GM23338 (cell line): ENCODE measurements at regions not wholly inside any gene's neighbourhood (a gene's known extent, or its start where the extent isn't known, plus 50 kb on each side); places are given as distances from the start of the nearest gene placed in this dataset.

Source experiments
- CREB1 ChIP-seq: fragments of 250-450 bp; sonication (Bioruptor Pico); IDR thresholded peaks from 2 replicates; pipeline ENCODE4 v1.5.0; 2020; ENCODE audit warnings: low read depth, mild to moderate bottlenecking, moderate library complexity
- EZH2 ChIP-seq: fragments of 200-600 bp; sonication (generic); IDR thresholded peaks from one replicate; pipeline ENCODE4 v1.8.0; 2017; ENCODE audit warnings: antibody characterized with exemption, mild to moderate bottlenecking, low read depth; ENCODE audit not compliant: unreplicated experiment
- EZH2phosphoT487 ChIP-seq: fragments of 200-600 bp; sonication (generic); IDR thresholded peaks from one replicate; pipeline ENCODE4 v1.8.1; 2018; ENCODE audit warnings: antibody characterized with exemption; ENCODE audit not compliant: unreplicated experiment
- JUNB ChIP-seq: IDR thresholded peaks from one replicate; pipeline ENCODE4 v1.6.1; 2016; ENCODE audit warnings: antibody characterized with exemption; ENCODE audit not compliant: unreplicated experiment
- POLR2AphosphoS5 ChIP-seq: IDR thresholded peaks from 2 replicates; pipeline ENCODE4 v1.6.1; 2016; ENCODE audit warnings: antibody characterized with exemption, low read depth
- STAT1 ChIP-seq: IDR thresholded peaks from one replicate; pipeline ENCODE4 v1.6.1; 2016; ENCODE audit warnings: antibody characterized with exemption; ENCODE audit not compliant: unreplicated experiment
- ZNF114 ChIP-seq: fragments of 250-450 bp; sonication (Bioruptor Pico); IDR thresholded peaks from 2 replicates; pipeline ENCODE4 v1.5.0; 2020; ENCODE audit warnings: mild to moderate bottlenecking, moderate library complexity
- ZNF331 ChIP-seq: fragments of 250-450 bp; sonication (Bioruptor Pico); IDR thresholded peaks from 2 replicates; pipeline ENCODE4 v1.5.0; 2020; ENCODE audit warnings: low read depth, mild to moderate bottlenecking, moderate library complexity
- TF ChIP-seq, protein P1 (sequence below): fragments of 250-450 bp; sonication (Bioruptor Pico); IDR thresholded peaks from 2 replicates; pipeline ENCODE4 v1.5.0; 2020; ENCODE audit warnings: mild to moderate bottlenecking, moderate library complexity
- TF ChIP-seq, protein P2 (sequence below), 2 experiments: fragments of 200-600 bp in 1 of 2; sonication (generic) in 1 of 2; conservative IDR thresholded peaks; 2 replicates each; pipeline versions ENCODE4 v1.5.1 to v1.6.1; 2016 to 2017; ENCODE audit warnings: antibody characterized with exemption in 2 of 2, low read depth in 2 of 2, mild to moderate bottlenecking in 2 of 2, moderate library complexity in 1 of 2
- TF ChIP-seq, protein P3 (sequence below): IDR thresholded peaks from 2 replicates; pipeline ENCODE4 v1.6.1; 2016; ENCODE audit warnings: antibody characterized with exemption

DNA sequence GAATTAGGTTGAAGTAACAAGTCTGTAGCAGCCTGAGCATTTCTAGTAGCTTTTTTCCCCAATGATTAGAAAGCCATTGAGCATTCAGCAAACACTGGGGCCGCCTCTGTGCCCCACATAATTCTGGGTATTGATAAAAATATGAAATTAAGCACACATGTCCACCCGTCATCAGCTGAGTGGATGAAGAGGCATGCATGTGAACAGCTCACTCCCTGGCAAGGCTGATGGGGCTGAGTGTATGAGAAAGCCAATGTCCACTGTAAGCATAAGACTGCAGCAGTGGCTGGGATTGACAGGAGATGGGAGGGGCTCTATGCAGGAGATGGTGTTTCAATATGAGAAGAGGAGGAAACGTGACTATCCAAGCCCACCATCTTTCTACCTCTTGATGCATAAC, 124.4 kb upstream of the KLHL29 start (continued):
- TF ChIP-seq, protein P1, sequence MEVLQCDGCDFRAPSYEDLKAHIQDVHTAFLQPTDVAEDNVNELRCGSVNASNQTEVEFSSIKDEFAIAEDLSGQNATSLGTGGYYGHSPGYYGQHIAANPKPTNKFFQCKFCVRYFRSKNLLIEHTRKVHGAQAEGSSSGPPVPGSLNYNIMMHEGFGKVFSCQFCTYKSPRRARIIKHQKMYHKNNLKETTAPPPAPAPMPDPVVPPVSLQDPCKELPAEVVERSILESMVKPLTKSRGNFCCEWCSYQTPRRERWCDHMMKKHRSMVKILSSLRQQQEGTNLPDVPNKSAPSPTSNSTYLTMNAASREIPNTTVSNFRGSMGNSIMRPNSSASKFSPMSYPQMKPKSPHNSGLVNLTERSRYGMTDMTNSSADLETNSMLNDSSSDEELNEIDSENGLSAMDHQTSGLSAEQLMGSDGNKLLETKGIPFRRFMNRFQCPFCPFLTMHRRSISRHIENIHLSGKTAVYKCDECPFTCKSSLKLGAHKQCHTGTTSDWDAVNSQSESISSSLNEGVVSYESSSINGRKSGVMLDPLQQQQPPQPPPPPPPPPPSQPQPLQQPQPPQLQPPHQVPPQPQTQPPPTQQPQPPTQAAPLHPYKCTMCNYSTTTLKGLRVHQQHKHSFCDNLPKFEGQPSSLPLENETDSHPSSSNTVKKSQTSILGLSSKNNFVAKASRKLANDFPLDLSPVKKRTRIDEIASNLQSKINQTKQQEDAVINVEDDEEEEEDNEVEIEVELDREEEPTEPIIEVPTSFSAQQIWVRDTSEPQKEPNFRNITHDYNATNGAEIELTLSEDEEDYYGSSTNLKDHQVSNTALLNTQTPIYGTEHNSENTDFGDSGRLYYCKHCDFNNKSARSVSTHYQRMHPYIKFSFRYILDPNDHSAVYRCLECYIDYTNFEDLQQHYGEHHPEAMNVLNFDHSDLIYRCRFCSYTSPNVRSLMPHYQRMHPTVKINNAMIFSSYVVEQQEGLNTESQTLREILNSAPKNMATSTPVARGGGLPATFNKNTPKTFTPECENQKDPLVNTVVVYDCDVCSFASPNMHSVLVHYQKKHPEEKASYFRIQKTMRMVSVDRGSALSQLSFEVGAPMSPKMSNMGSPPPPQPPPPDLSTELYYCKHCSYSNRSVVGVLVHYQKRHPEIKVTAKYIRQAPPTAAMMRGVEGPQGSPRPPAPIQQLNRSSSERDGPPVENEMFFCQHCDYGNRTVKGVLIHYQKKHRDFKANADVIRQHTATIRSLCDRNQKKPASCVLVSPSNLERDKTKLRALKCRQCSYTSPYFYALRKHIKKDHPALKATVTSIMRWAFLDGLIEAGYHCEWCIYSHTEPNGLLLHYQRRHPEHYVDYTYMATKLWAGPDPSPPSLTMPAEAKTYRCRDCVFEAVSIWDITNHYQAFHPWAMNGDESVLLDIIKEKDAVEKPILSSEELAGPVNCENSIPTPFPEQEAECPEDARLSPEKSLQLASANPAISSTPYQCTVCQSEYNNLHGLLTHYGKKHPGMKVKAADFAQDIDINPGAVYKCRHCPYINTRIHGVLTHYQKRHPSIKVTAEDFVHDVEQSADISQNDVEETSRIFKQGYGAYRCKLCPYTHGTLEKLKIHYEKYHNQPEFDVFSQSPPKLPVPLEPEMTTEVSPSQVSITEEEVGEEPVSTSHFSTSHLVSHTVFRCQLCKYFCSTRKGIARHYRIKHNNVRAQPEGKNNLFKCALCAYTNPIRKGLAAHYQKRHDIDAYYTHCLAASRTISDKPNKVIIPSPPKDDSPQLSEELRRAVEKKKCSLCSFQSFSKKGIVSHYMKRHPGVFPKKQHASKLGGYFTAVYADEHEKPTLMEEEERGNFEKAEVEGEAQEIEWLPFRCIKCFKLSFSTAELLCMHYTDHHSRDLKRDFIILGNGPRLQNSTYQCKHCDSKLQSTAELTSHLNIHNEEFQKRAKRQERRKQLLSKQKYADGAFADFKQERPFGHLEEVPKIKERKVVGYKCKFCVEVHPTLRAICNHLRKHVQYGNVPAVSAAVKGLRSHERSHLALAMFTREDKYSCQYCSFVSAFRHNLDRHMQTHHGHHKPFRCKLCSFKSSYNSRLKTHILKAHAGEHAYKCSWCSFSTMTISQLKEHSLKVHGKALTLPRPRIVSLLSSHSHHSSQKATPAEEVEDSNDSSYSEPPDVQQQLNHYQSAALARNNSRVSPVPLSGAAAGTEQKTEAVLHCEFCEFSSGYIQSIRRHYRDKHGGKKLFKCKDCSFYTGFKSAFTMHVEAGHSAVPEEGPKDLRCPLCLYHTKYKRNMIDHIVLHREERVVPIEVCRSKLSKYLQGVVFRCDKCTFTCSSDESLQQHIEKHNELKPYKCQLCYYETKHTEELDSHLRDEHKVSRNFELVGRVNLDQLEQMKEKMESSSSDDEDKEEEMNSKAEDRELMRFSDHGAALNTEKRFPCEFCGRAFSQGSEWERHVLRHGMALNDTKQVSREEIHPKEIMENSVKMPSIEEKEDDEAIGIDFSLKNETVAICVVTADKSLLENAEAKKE (CRISPR knock-in tag) = no peak
- TF ChIP-seq, protein P2, sequence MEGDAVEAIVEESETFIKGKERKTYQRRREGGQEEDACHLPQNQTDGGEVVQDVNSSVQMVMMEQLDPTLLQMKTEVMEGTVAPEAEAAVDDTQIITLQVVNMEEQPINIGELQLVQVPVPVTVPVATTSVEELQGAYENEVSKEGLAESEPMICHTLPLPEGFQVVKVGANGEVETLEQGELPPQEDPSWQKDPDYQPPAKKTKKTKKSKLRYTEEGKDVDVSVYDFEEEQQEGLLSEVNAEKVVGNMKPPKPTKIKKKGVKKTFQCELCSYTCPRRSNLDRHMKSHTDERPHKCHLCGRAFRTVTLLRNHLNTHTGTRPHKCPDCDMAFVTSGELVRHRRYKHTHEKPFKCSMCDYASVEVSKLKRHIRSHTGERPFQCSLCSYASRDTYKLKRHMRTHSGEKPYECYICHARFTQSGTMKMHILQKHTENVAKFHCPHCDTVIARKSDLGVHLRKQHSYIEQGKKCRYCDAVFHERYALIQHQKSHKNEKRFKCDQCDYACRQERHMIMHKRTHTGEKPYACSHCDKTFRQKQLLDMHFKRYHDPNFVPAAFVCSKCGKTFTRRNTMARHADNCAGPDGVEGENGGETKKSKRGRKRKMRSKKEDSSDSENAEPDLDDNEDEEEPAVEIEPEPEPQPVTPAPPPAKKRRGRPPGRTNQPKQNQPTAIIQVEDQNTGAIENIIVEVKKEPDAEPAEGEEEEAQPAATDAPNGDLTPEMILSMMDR (conservative IDR thresholded peaks at IDR 0.05; ENCODE audit: low read depth in 2 of 2) = no peak
- TF ChIP-seq STAT1 (no peak), POLR2AphosphoS5 (no peak), ZNF114 (CRISPR knock-in tag) (no peak), CREB1 (CRISPR knock-in tag) (no peak), JUNB (no peak), EZH2 (no peak), ZNF331 (no peak), EZH2phosphoT487 (no peak)
- TF ChIP-seq, protein P3, sequence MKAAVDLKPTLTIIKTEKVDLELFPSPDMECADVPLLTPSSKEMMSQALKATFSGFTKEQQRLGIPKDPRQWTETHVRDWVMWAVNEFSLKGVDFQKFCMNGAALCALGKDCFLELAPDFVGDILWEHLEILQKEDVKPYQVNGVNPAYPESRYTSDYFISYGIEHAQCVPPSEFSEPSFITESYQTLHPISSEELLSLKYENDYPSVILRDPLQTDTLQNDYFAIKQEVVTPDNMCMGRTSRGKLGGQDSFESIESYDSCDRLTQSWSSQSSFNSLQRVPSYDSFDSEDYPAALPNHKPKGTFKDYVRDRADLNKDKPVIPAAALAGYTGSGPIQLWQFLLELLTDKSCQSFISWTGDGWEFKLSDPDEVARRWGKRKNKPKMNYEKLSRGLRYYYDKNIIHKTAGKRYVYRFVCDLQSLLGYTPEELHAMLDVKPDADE = no peak
